ENCODE measurements at regions not wholly inside any gene's neighbourhood (a gene's known extent, or its start where the extent isn't known, plus 50 kb on each side); places are given as distances from the start of the nearest gene placed in this dataset.
"Not testable (repeated sequence)": the region's sequence is repeated elsewhere in the genome, so short reads cannot be mapped to it uniquely, and the experiment has no call there.

DNA sequence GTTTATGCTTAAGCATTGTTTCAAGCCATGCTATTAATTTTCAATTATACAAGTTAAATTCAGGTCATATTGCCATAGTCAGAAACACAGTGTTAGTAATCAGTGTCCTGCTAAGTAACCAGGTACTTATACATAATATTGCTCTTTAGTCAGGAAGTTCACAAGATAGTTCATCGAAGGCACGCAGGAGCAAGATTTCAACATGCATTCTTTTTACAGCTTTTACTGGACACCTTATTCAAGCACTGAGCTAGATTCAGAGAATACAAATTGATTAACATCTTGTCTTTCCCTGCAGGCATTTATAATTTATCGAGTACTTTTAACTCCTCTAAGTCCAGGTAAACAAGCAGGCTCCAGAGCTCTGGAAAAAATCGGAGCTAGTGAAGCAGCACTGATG lies 202.3 kb upstream of the BRINP3 start:
- no peaks in the 10 kb centered on the region for H3K4me1 ChIP-seq (ENCODE audit: insufficient read depth, low read length)
- no peaks in the 10 kb centered on the region for H4K20me1 ChIP-seq (ENCODE audit: insufficient read depth, low read length)
- H3K27ac Mint-ChIP-seq (ENCODE audit: unreplicated experiment): no peak overlapping the region
- no peak overlapping the region for H3K9ac ChIP-seq (ENCODE audit: low read length)
- H3K9me3 Mint-ChIP-seq (ENCODE audit: unreplicated experiment): no peaks in the 10 kb centered on the region
- H3K27me3 ChIP-seq (ENCODE audit: insufficient read depth, low read length): no peaks in the 10 kb centered on the region
- H3K9me3 ChIP-seq (ENCODE audit: insufficient read depth, low read depth, low read length): no peaks in the 10 kb centered on the region
- no peak overlapping the region for H2AFZ ChIP-seq (ENCODE audit: low read depth, low read length)
- no peaks in the 10 kb centered on the region for H3K79me2 ChIP-seq (ENCODE audit: insufficient read depth, low read length)
- no peaks in the 10 kb centered on the region for H3K36me3 Mint-ChIP-seq (ENCODE audit: low read depth, unreplicated experiment)
- FAIRE-seq (no peak), DNase-seq (ENCODE audit: low read depth) (no peak)
- H3K4me3 Mint-ChIP-seq (ENCODE audit: unreplicated experiment): no peak overlapping the region
- H3K36me3 ChIP-seq (ENCODE audit: insufficient read depth, low read length): no peaks in the 10 kb centered on the region
- H3K4me3 ChIP-seq (ENCODE audit: insufficient read depth, low read depth, low read length): no peak overlapping the region
- no peak overlapping the region for H3K4me2 ChIP-seq (ENCODE audit: low read length)
- H3K27me3 Mint-ChIP-seq (ENCODE audit: low read depth, unreplicated experiment): no peaks in the 10 kb centered on the region
- no peaks in the 10 kb centered on the region for H3K4me1 Mint-ChIP-seq (ENCODE audit: low read depth, unreplicated experiment)
- TF ChIP-seq, protein P1, sequence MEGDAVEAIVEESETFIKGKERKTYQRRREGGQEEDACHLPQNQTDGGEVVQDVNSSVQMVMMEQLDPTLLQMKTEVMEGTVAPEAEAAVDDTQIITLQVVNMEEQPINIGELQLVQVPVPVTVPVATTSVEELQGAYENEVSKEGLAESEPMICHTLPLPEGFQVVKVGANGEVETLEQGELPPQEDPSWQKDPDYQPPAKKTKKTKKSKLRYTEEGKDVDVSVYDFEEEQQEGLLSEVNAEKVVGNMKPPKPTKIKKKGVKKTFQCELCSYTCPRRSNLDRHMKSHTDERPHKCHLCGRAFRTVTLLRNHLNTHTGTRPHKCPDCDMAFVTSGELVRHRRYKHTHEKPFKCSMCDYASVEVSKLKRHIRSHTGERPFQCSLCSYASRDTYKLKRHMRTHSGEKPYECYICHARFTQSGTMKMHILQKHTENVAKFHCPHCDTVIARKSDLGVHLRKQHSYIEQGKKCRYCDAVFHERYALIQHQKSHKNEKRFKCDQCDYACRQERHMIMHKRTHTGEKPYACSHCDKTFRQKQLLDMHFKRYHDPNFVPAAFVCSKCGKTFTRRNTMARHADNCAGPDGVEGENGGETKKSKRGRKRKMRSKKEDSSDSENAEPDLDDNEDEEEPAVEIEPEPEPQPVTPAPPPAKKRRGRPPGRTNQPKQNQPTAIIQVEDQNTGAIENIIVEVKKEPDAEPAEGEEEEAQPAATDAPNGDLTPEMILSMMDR (IDR thresholded peaks at IDR 0.05; ENCODE audit: insufficient read depth, low read depth, low read length): no peak
- TF ChIP-seq EZH2 (IDR thresholded peaks at IDR 0.05; ENCODE audit: insufficient read depth, low read length): no peak
- no peak overlapping the region for H3K27ac ChIP-seq (ENCODE audit: low read depth, low read length)

DNA sequence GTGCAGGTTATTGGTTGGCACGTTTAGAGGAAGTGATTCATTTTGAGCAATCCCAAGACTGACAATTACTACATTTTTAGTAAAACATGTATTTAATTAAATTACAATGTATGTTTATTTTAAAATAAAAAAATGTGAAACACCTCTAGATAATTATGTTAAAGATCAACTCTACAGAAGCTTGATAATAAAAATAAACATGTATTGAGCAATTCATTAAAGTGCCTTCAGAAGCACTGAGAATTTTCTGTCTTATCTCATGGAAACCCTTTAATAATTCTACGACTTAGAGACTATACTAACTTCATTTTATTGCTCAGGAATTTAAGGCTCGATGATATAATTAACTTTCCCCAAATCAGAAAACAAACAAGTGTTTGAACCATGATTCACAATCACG lies 208.0 kb upstream of the BRINP3 start:
- Histone ChIP-seq H3K9ac (ENCODE audit: low read length) (no peak overlapping the region), H3K4me1 (ENCODE audit: insufficient read depth, low read length) (no peaks in the 10 kb centered on the region), H3K9me3 (ENCODE audit: insufficient read depth, low read depth, low read length) (no peaks in the 10 kb centered on the region), H4K20me1 (ENCODE audit: insufficient read depth, low read length) (no peaks in the 10 kb centered on the region), H2AFZ (ENCODE audit: low read depth, low read length) (no peak overlapping the region), H3K36me3 (ENCODE audit: insufficient read depth, low read length) (no peaks in the 10 kb centered on the region), H3K4me3 (ENCODE audit: insufficient read depth, low read depth, low read length) (no peak overlapping the region), H3K27me3 (ENCODE audit: insufficient read depth, low read length) (no peaks in the 10 kb centered on the region), H3K4me2 (ENCODE audit: low read length) (no peak overlapping the region), H3K27ac (ENCODE audit: low read depth, low read length) (no peak overlapping the region), H3K79me2 (ENCODE audit: insufficient read depth, low read length) (no peaks in the 10 kb centered on the region)
- Mint-ChIP-seq H3K36me3 (ENCODE audit: low read depth, unreplicated experiment) (no peaks in the 10 kb centered on the region), H3K9me3 (ENCODE audit: unreplicated experiment) (no peaks in the 10 kb centered on the region), H3K27me3 (ENCODE audit: low read depth, unreplicated experiment) (no peaks in the 10 kb centered on the region), H3K4me3 (ENCODE audit: unreplicated experiment) (no peak overlapping the region), H3K27ac (ENCODE audit: unreplicated experiment) (no peak overlapping the region), H3K4me1 (ENCODE audit: low read depth, unreplicated experiment) (no peaks in the 10 kb centered on the region)
- TF ChIP-seq EZH2 (IDR thresholded peaks at IDR 0.05; ENCODE audit: insufficient read depth, low read length): no peak
- TF ChIP-seq, protein P1 (IDR thresholded peaks at IDR 0.05; ENCODE audit: insufficient read depth, low read depth, low read length): no peak
- FAIRE-seq (no peak), DNase-seq (ENCODE audit: low read depth) (no peak)

DNA sequence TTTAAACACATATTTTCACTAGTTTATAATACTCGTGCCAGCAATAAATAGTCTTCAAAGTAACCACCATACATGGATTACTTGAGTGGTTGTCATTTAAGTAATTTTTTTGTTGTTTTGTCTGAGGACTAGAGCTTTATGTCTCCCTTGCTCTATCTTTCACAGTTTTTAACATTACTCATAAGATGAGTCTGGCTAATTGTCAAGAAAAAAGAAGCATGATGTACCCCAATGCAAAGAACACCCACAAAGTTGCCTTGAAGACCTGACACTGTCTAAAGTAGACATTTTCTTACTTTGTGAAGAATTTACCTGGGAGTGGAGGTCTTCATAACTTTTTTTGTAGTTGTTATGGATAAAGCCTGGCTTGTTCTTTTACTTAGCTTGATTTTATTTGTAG lies 210.4 kb upstream of the BRINP3 start:
- no peak overlapping the region for H3K4me2 ChIP-seq (ENCODE audit: low read length)
- H3K9me3 Mint-ChIP-seq (ENCODE audit: unreplicated experiment): no peaks in the 10 kb centered on the region

DNA sequence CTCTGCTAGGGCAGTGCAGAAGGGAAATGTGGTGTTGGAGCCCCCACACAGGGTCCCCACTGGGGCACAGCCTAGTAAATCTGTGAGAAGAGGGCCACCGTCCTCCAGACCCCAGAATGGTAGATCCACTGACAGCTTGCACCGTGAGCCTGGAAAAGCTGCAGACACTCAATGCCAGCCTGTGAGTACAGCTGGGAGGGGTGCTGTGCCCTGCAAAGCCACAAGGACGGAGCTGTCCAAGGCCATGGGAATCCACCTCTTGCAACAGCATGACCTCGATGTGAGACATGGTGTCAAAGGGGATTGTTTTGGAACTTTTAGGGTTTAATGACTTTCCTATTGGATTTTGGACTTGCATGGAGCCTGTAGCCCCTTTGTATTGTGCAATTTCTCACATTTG lies 220.8 kb upstream of the BRINP3 start:
- not testable (repeated sequence) for H3K4me1 ChIP-seq (ENCODE audit: insufficient read depth, low read length); DNase-seq (ENCODE audit: low read depth); H3K4me3 ChIP-seq (ENCODE audit: insufficient read depth, low read depth, low read length); H3K27ac Mint-ChIP-seq (ENCODE audit: unreplicated experiment); H3K9me3 Mint-ChIP-seq (ENCODE audit: unreplicated experiment); H3K9me3 ChIP-seq (ENCODE audit: insufficient read depth, low read depth, low read length); H2AFZ ChIP-seq (ENCODE audit: low read depth, low read length); FAIRE-seq; H3K27ac ChIP-seq (ENCODE audit: low read depth, low read length); H3K36me3 ChIP-seq (ENCODE audit: insufficient read depth, low read length); H3K4me1 Mint-ChIP-seq (ENCODE audit: low read depth, unreplicated experiment); H3K4me2 ChIP-seq (ENCODE audit: low read length); H3K27me3 ChIP-seq (ENCODE audit: insufficient read depth, low read length); H3K79me2 ChIP-seq (ENCODE audit: insufficient read depth, low read length); H3K36me3 Mint-ChIP-seq (ENCODE audit: low read depth, unreplicated experiment); H4K20me1 ChIP-seq (ENCODE audit: insufficient read depth, low read length); H3K4me3 Mint-ChIP-seq (ENCODE audit: unreplicated experiment); H3K9ac ChIP-seq (ENCODE audit: low read length); H3K27me3 Mint-ChIP-seq (ENCODE audit: low read depth, unreplicated experiment)

More for the DNA sequence above, 210.4 kb upstream of the BRINP3 start:
- Histone ChIP-seq H3K4me1 (ENCODE audit: insufficient read depth, low read length) (no peaks in the 10 kb centered on the region), H3K9me3 (ENCODE audit: insufficient read depth, low read depth, low read length) (no peaks in the 10 kb centered on the region), H3K79me2 (ENCODE audit: insufficient read depth, low read length) (no peaks in the 10 kb centered on the region), H3K4me3 (ENCODE audit: insufficient read depth, low read depth, low read length) (no peak overlapping the region), H2AFZ (ENCODE audit: low read depth, low read length) (no peak overlapping the region), H3K36me3 (ENCODE audit: insufficient read depth, low read length) (no peaks in the 10 kb centered on the region), H4K20me1 (ENCODE audit: insufficient read depth, low read length) (no peaks in the 10 kb centered on the region), H3K27me3 (ENCODE audit: insufficient read depth, low read length) (no peaks in the 10 kb centered on the region), H3K9ac (ENCODE audit: low read length) (no peak overlapping the region), H3K27ac (ENCODE audit: low read depth, low read length) (no peak overlapping the region)
- no peak overlapping the region for H3K27ac Mint-ChIP-seq (ENCODE audit: unreplicated experiment)
- no peaks in the 10 kb centered on the region for H3K27me3 Mint-ChIP-seq (ENCODE audit: low read depth, unreplicated experiment)
- H3K36me3 Mint-ChIP-seq (ENCODE audit: low read depth, unreplicated experiment): no peaks in the 10 kb centered on the region
- FAIRE-seq: no peak
- TF ChIP-seq, protein P1 (IDR thresholded peaks at IDR 0.05; ENCODE audit: insufficient read depth, low read depth, low read length): no peak
- H3K4me3 Mint-ChIP-seq (ENCODE audit: unreplicated experiment): no peak overlapping the region
- peak; percentile 2 for DNase-seq (ENCODE audit: low read depth)
- H3K4me1 Mint-ChIP-seq (ENCODE audit: low read depth, unreplicated experiment): no peaks in the 10 kb centered on the region
